GM23338 (cell line): ENCODE measurements at regions not wholly inside any gene's neighbourhood (a gene's known extent, or its start where the extent isn't known, plus 50 kb on each side); places are given as distances from the start of the nearest gene placed in this dataset.

Experiments used
- ATAC-seq: fragments of 200-7000 bp; cut with Tn5 transposase; 3 replicates; pipeline ENCODE4 v1.9.1; 2020
- DNase-seq: peaks from one replicate; pipeline ENCODE4 v3.0.0-alpha.2; 2015; ENCODE audit warnings: low spot score
- H2AFZ ChIP-seq: fragments of 200-600 bp; sonication (generic); 2 replicates; pipeline ENCODE4 v1.8.0; 2016; ENCODE audit warnings: antibody characterized with exemption, mild to moderate bottlenecking, moderate library complexity
- H3F3A ChIP-seq: fragments of 200-600 bp; sonication (generic); replicated peaks from 2 replicates; pipeline ENCODE4 v1.8.0; 2017; ENCODE audit warnings: antibody characterized with exemption, mixed run types, low read depth
- H3K27ac ChIP-seq: fragments of 200-600 bp; sonication (generic); 2 replicates; pipeline ENCODE4 v1.6.1; 2016; ENCODE audit warnings: low read depth
- H3K27me3 ChIP-seq: fragments of 200-600 bp; sonication (generic); 2 replicates; pipeline ENCODE4 v1.8.0; 2016; ENCODE audit warnings: mild to moderate bottlenecking, mixed run types, moderate library complexity; ENCODE audit not compliant: insufficient read depth
- H3K36me3 ChIP-seq: fragments of 200-600 bp; sonication (generic); 2 replicates; pipeline ENCODE4 v1.8.0; 2016; ENCODE audit warnings: mild to moderate bottlenecking; ENCODE audit not compliant: insufficient read depth
- H3K4me1 ChIP-seq: fragments of 200-600 bp; sonication (generic); 2 replicates; pipeline ENCODE4 v1.8.0; 2016; ENCODE audit warnings: mild to moderate bottlenecking, moderate library complexity; ENCODE audit not compliant: insufficient read depth
- H3K4me2 ChIP-seq: fragments of 200-600 bp; sonication (generic); 2 replicates; pipeline ENCODE4 v1.7.1; 2017; ENCODE audit warnings: mixed run types
- H3K4me3 ChIP-seq: fragments of 200-600 bp; sonication (generic); 2 replicates; pipeline ENCODE4 v1.6.1; 2016; ENCODE audit warnings: mixed run types
- H3K79me2 ChIP-seq: fragments of 200-600 bp; sonication (generic); replicated peaks from 2 replicates; pipeline ENCODE4 v1.8.0; 2017; ENCODE audit warnings: mild to moderate bottlenecking; ENCODE audit not compliant: insufficient read depth
- H3K9me2 ChIP-seq: fragments of 200-600 bp; sonication (generic); 2 replicates; pipeline ENCODE4 v1.8.0; 2017; ENCODE audit not compliant: insufficient read depth
- H4K20me1 ChIP-seq: fragments of 200-600 bp; sonication (generic); replicated peaks from 2 replicates; pipeline ENCODE4 v1.8.0; 2017; ENCODE audit warnings: mild to moderate bottlenecking; ENCODE audit not compliant: insufficient read depth
- H3K27ac Mint-ChIP-seq: 2 replicates; pipeline ENCODE4 v1.8.0; 2020; ENCODE audit warnings: inconsistent platforms, mild to moderate bottlenecking, moderate library complexity, mixed read lengths
- H3K27me3 Mint-ChIP-seq: 3 replicates; pipeline ENCODE4 v1.8.0; 2022; ENCODE audit warnings: low read depth, mild to moderate bottlenecking, moderate library complexity, mixed read lengths, inconsistent platforms; ENCODE audit not compliant: insufficient read depth, poor library complexity
- H3K36me3 Mint-ChIP-seq: 3 replicates; pipeline ENCODE4 v1.8.0; 2021; ENCODE audit warnings: low read depth, mild to moderate bottlenecking, inconsistent platforms, moderate library complexity, mixed read lengths
- H3K4me1 Mint-ChIP-seq: 3 replicates; pipeline ENCODE4 v1.8.0; 2020; ENCODE audit warnings: mild to moderate bottlenecking, inconsistent platforms, mixed read lengths
- H3K4me3 Mint-ChIP-seq: 3 replicates; pipeline ENCODE4 v1.8.0; 2021; ENCODE audit warnings: moderate library complexity, mild to moderate bottlenecking, inconsistent platforms, mixed read lengths
- H3K9me3 Mint-ChIP-seq: 3 replicates; pipeline ENCODE4 v1.8.0; 2020; ENCODE audit warnings: moderate library complexity, mild to moderate bottlenecking, inconsistent platforms, mixed read lengths
- CTCF ChIP-seq, 2 experiments: fragments of 200-600 bp in 1 of 2; sonication (generic) in 1 of 2; conservative IDR thresholded peaks; 2 replicates each; pipeline versions ENCODE4 v1.5.1 to v1.6.1; 2016 to 2017; ENCODE audit warnings: antibody characterized with exemption in 2 of 2, low read depth in 2 of 2, mild to moderate bottlenecking in 2 of 2, moderate library complexity in 1 of 2
- EZH2 ChIP-seq: fragments of 200-600 bp; sonication (generic); IDR thresholded peaks from one replicate; pipeline ENCODE4 v1.8.0; 2017; ENCODE audit warnings: antibody characterized with exemption, mild to moderate bottlenecking, low read depth; ENCODE audit not compliant: unreplicated experiment
- EZH2phosphoT487 ChIP-seq: fragments of 200-600 bp; sonication (generic); IDR thresholded peaks from one replicate; pipeline ENCODE4 v1.8.1; 2018; ENCODE audit warnings: antibody characterized with exemption; ENCODE audit not compliant: unreplicated experiment
- NANOG ChIP-seq: IDR thresholded peaks from 2 replicates; pipeline ENCODE4 v1.6.1; 2016; ENCODE audit warnings: antibody characterized with exemption, borderline replicate concordance
- POLR2AphosphoS5 ChIP-seq: IDR thresholded peaks from 2 replicates; pipeline ENCODE4 v1.6.1; 2016; ENCODE audit warnings: antibody characterized with exemption, low read depth
- REST ChIP-seq: IDR thresholded peaks from one replicate; pipeline ENCODE4 v1.6.1; 2018; ENCODE audit warnings: antibody characterized with exemption; ENCODE audit not compliant: unreplicated experiment
- STAT1 ChIP-seq: IDR thresholded peaks from one replicate; pipeline ENCODE4 v1.6.1; 2016; ENCODE audit warnings: antibody characterized with exemption; ENCODE audit not compliant: unreplicated experiment
- ZNF331 ChIP-seq: fragments of 250-450 bp; sonication (Bioruptor Pico); IDR thresholded peaks from 2 replicates; pipeline ENCODE4 v1.5.0; 2020; ENCODE audit warnings: low read depth, mild to moderate bottlenecking, moderate library complexity
- ZNF462 ChIP-seq: fragments of 250-450 bp; sonication (Bioruptor Pico); IDR thresholded peaks from 2 replicates; pipeline ENCODE4 v1.5.0; 2020; ENCODE audit warnings: mild to moderate bottlenecking, moderate library complexity

GRCh38 chr1:232372431-232372830, 257.5 kb downstream of the SIPA1L2 start:
- no peaks in the 10 kb centered on the region for H3F3A ChIP-seq
- no peak overlapping the region for H3K4me2 ChIP-seq
- no peaks in the 10 kb centered on the region for H3K79me2 ChIP-seq
- H3K36me3 ChIP-seq: no peaks in the 10 kb centered on the region
- H3K27me3 Mint-ChIP-seq: peaks cover 11% of the 10 kb centered on the region
- no peaks in the 10 kb centered on the region for H3K27me3 ChIP-seq
- no peak overlapping the region for H2AFZ ChIP-seq
- H3K4me1 ChIP-seq: 0 out of 2 replicates have a peak, but pooled peaks cover 2% of the 10 kb centered on the region
- no peaks in the 10 kb centered on the region for H4K20me1 ChIP-seq
- H3K4me1 Mint-ChIP-seq: peaks cover 8% of the 10 kb centered on the region
- no peak for TF ChIP-seq POLR2AphosphoS5
- no peak for TF ChIP-seq ZNF331 (CRISPR knock-in tag)
- TF ChIP-seq ZNF462: no peak
- no peak for TF ChIP-seq NANOG
- no peak for TF ChIP-seq EZH2
- TF ChIP-seq REST: no peak
- TF ChIP-seq CTCF (conservative IDR thresholded peaks at IDR 0.05; ENCODE audit: low read depth in 2 of 2): no peak
- TF ChIP-seq EZH2phosphoT487: no peak
- TF ChIP-seq STAT1: no peak
- H3K4me3 Mint-ChIP-seq: no peak overlapping the region
- peaks cover 20% of the 10 kb centered on the region for H3K9me2 ChIP-seq
- H3K27ac Mint-ChIP-seq: no peak overlapping the region
- H3K4me3 ChIP-seq: no peak overlapping the region
- no peak for DNase-seq
- no peaks in the 10 kb centered on the region for H3K36me3 Mint-ChIP-seq
- H3K9me3 Mint-ChIP-seq: no peaks in the 10 kb centered on the region; the same call in 2 of the 3 replicates
- H3K27ac ChIP-seq: no peak overlapping the region
- no peak for ATAC-seq
